ENCODE measurements at regions not wholly inside any gene's neighbourhood (a gene's known extent, or its start where the extent isn't known, plus 50 kb on each side); places are given as distances from the start of the nearest gene placed in this dataset.

GRCh38 chr3:72102112-72102616 is 317.2 kb upstream of the PROK2 start:
- TF ChIP-seq CTCF (IDR thresholded peaks at IDR 0.05) = no peak

- no peak for TF ChIP-seq CTCF (IDR thresholded peaks at IDR 0.05)
Observed at GRCh38 chr3:72101494-72101893, 316.5 kb upstream of the PROK2 start.

GRCh38 chr3:72100601-72101187 is 315.7 kb upstream of the PROK2 start:
- no peak for TF ChIP-seq CTCF (IDR thresholded peaks at IDR 0.05)

GRCh38 chr3:72100080-72100511 is 315.1 kb upstream of the PROK2 start:
- no peak for TF ChIP-seq CTCF (IDR thresholded peaks at IDR 0.05)

GRCh38 chr3:72099326-72100079 is 314.6 kb upstream of the PROK2 start:
- no peak for TF ChIP-seq CTCF (IDR thresholded peaks at IDR 0.05)

GRCh38 chr3:72097053-72097452 is 312.1 kb upstream of the PROK2 start:
- TF ChIP-seq CTCF (IDR thresholded peaks at IDR 0.05) = no peak

- no peak for TF ChIP-seq CTCF (IDR thresholded peaks at IDR 0.05)
Observed at GRCh38 chr3:72095521-72095920, 310.6 kb upstream of the PROK2 start.
